Esophagus squamous epithelium (tissue), 4 donors: ENCODE measurements at regions not wholly inside any gene's neighbourhood (a gene's known extent, or its start where the extent isn't known, plus 50 kb on each side); places are given as distances from the start of the nearest gene placed in this dataset.

Experiments
- CTCF ChIP-seq, 6 experiments: fragments of 450-650 bp in 4 of 6; fragments of 200-600 bp in 2 of 6; sonication (generic) in 2 of 6; IDR thresholded peaks; one replicate each; pipeline ENCODE4 v1.5.1; 2016 to 2019; ENCODE audit warnings: antibody characterized with exemption in 6 of 6, mild to moderate bottlenecking in 4 of 6, moderate library complexity in 4 of 6
- POLR2A ChIP-seq, 4 donors: fragments of 450-650 bp; IDR thresholded peaks; one replicate each; pipeline ENCODE4 v1.6.1; 2017; ENCODE audit warnings: antibody characterized with exemption in 4 of 4, mild to moderate bottlenecking in 4 of 4, moderate library complexity in 3 of 4

DNA sequence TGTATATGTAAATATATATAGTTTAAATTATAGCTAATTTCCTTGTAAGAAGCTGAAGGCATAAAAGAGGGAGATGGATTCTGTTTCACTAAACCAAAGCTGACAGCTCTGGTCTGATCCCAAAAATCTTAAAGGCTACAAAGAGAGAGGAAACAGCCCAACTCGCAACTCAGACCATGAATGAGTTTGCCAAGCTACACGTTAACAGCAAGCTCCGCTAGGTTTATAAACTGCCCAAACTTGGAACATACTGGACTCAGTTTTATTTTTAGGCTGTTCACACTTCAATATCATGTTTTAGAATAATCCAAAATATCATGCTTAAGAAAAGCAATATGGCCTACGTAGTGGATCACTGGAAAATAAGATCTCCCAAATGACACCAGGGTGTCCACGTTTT is 318.3 kb upstream of the RPS23 start:
- no peak for TF ChIP-seq CTCF (IDR thresholded peaks at IDR 0.05)
- TF ChIP-seq POLR2A (IDR thresholded peaks at IDR 0.05): no peak
